Neural cell (in vitro differentiated cells): ENCODE measurements at regions not wholly inside any gene's neighbourhood (a gene's known extent, or its start where the extent isn't known, plus 50 kb on each side); places are given as distances from the start of the nearest gene placed in this dataset.

Experiments
- H2AFZ ChIP-seq: fragments of 200-600, 300-800 bp; sonication (generic), shearing (Covaris generic); 2 replicates; pipeline ENCODE4 v1.6.0; 2014; ENCODE audit warnings: low read depth, mild to moderate bottlenecking, antibody characterized with exemption, low read length, moderate library complexity
- H3F3A ChIP-seq: fragments of 200-600 bp; shearing (Covaris generic); 2 replicates; pipeline ENCODE4 v1.6.1; 2016; ENCODE audit warnings: mild to moderate bottlenecking, moderate library complexity, mixed read lengths, antibody characterized with exemption, low read length; ENCODE audit not compliant: insufficient read depth, poor library complexity, severe bottlenecking
- H3K27ac ChIP-seq: fragments of 200-600, 300-800 bp; sonication (generic), shearing (Covaris generic); 2 replicates; pipeline ENCODE4 v1.5.1; 2014; ENCODE audit warnings: mild to moderate bottlenecking, low read length, moderate library complexity
- H3K27me3 ChIP-seq: fragments of 300-800, 200-600 bp; sonication (generic), shearing (Covaris generic); 2 replicates; pipeline ENCODE4 v1.6.0; 2014; ENCODE audit warnings: mild to moderate bottlenecking, low read depth, low read length, moderate library complexity; ENCODE audit not compliant: insufficient read depth
- H3K36me3 ChIP-seq: fragments of 300-800, 200-600 bp; sonication (generic), shearing (Covaris generic); 2 replicates; pipeline ENCODE4 v1.5.1; 2014; ENCODE audit warnings: mild to moderate bottlenecking, antibody characterized with exemption, low read length, moderate library complexity; ENCODE audit not compliant: insufficient read depth
- H3K4me2 ChIP-seq: fragments of 300-800, 200-600 bp; sonication (generic), shearing (Covaris generic); 2 replicates; pipeline ENCODE4 v1.6.0; 2014; ENCODE audit warnings: mild to moderate bottlenecking, low read length
- H3K4me3 ChIP-seq: fragments of 300-800, 200-600 bp; sonication (generic), shearing (Covaris generic); 2 replicates; pipeline ENCODE4 v1.5.1; 2014; ENCODE audit warnings: mild to moderate bottlenecking, low read length, moderate library complexity
- H3K79me2 ChIP-seq: fragments of 200-600 bp; shearing (Covaris generic); replicated peaks from 2 replicates; pipeline ENCODE4 v1.6.0; 2014; ENCODE audit warnings: mild to moderate bottlenecking, low read length, moderate library complexity; ENCODE audit not compliant: insufficient read depth
- H3K9ac ChIP-seq: fragments of 300-800, 200-600 bp; sonication (generic), shearing (Covaris generic); 2 replicates; pipeline ENCODE4 v1.6.1; 2016; ENCODE audit warnings: mild to moderate bottlenecking, low read length, mixed read lengths
- H3K9me2 ChIP-seq: fragments of 200-600 bp; shearing (Covaris generic); 2 replicates; pipeline ENCODE4 v1.6.1; 2016; ENCODE audit warnings: mild to moderate bottlenecking, low read length, mixed read lengths; ENCODE audit not compliant: insufficient read depth
- H3K9me3 ChIP-seq: fragments of 200-600, 300-800 bp; sonication (generic), shearing (Covaris generic); 2 replicates; pipeline ENCODE4 v1.6.1; 2016; ENCODE audit warnings: mild to moderate bottlenecking, mixed run types, low read length, moderate library complexity, mixed read lengths
- H4K20me1 ChIP-seq: fragments of 200-600 bp; shearing (Covaris generic); 2 replicates; pipeline ENCODE4 v1.6.1; 2016; ENCODE audit warnings: mild to moderate bottlenecking, mixed run types; ENCODE audit not compliant: insufficient read depth
- CTCF ChIP-seq: fragments of 450-650 bp; IDR thresholded peaks from 2 replicates; pipeline ENCODE4 v1.5.1; 2014; ENCODE audit warnings: antibody characterized with exemption, mild to moderate bottlenecking, moderate library complexity; ENCODE audit not compliant: poor library complexity, severe bottlenecking
- EP300 ChIP-seq: fragments of 450-650 bp; conservative IDR thresholded peaks from 2 replicates; pipeline ENCODE4 v1.6.1; 2014; ENCODE audit warnings: antibody characterized with exemption, mild to moderate bottlenecking, moderate library complexity; ENCODE audit not compliant: poor library complexity, severe bottlenecking
- EZH2 ChIP-seq: fragments of 200-600, 300-800 bp; shearing (Covaris generic), sonication (generic); IDR thresholded peaks from 2 replicates; pipeline ENCODE4 v1.6.1; 2014; ENCODE audit warnings: antibody characterized with exemption, low read length, borderline replicate concordance, mild to moderate bottlenecking; ENCODE audit not compliant: insufficient read depth, poor library complexity, severe bottlenecking
- MXI1 ChIP-seq: fragments of 450-650 bp; conservative IDR thresholded peaks from 2 replicates; pipeline ENCODE4 v1.6.1; 2014; ENCODE audit warnings: antibody characterized with exemption, mild to moderate bottlenecking; ENCODE audit not compliant: poor library complexity, severe bottlenecking
- POLR2AphosphoS5 ChIP-seq: IDR thresholded peaks from 2 replicates; pipeline ENCODE4 v1.6.1; 2012
- RAD21 ChIP-seq: fragments of 450-650 bp; conservative IDR thresholded peaks from 2 replicates; pipeline ENCODE4 v1.6.1; 2014; ENCODE audit warnings: antibody characterized with exemption, mild to moderate bottlenecking, moderate library complexity
- REST ChIP-seq: IDR thresholded peaks from 2 replicates; pipeline ENCODE4 v1.6.1; 2012; ENCODE audit warnings: borderline replicate concordance
- SMC3 ChIP-seq: fragments of 450-650 bp; conservative IDR thresholded peaks from 2 replicates; pipeline ENCODE4 v1.6.1; 2014; ENCODE audit warnings: antibody characterized with exemption, mild to moderate bottlenecking, moderate library complexity; ENCODE audit not compliant: poor library complexity
- TAF1 ChIP-seq: IDR thresholded peaks from 2 replicates; pipeline ENCODE4 v1.6.1; 2012; ENCODE audit warnings: low read depth

- H2AFZ ChIP-seq, result no peak overlapping the region
- no peaks in the 10 kb centered on the region for H3K36me3 ChIP-seq
- no peaks in the 10 kb centered on the region for H3K9me2 ChIP-seq
- H3K4me3 ChIP-seq, result no peak overlapping the region
- H3K27ac ChIP-seq, result no peak overlapping the region
- no peak for TF ChIP-seq RAD21
- TF ChIP-seq SMC3, result no peak
- no peak for TF ChIP-seq TAF1
- TF ChIP-seq REST, result no peak
- TF ChIP-seq CTCF, result no peak
- TF ChIP-seq EZH2, result no peak
- no peak for TF ChIP-seq EP300
- TF ChIP-seq MXI1, result no peak
- no peak for TF ChIP-seq POLR2AphosphoS5
- no peaks in the 10 kb centered on the region for H3K9me3 ChIP-seq
- H3K79me2 ChIP-seq, result no peaks in the 10 kb centered on the region
- H3K27me3 ChIP-seq, result no peaks in the 10 kb centered on the region
- H3K4me2 ChIP-seq, result no peak overlapping the region
- H3F3A ChIP-seq, result no peaks in the 10 kb centered on the region
- H4K20me1 ChIP-seq, result no peaks in the 10 kb centered on the region
- no peak overlapping the region for H3K9ac ChIP-seq
These were observed 99.3 kb upstream of the LRATD1 start for GRCh38 chr2:14533131-14533757.

- H3K36me3 ChIP-seq, result no peaks in the 10 kb centered on the region
- no peaks in the 10 kb centered on the region for H3K9me2 ChIP-seq
- no peaks in the 10 kb centered on the region for H4K20me1 ChIP-seq
- no peaks in the 10 kb centered on the region for H3K9me3 ChIP-seq
- no peaks in the 10 kb centered on the region for H3F3A ChIP-seq
- no peak overlapping the region for H3K4me2 ChIP-seq
- H3K79me2 ChIP-seq, result no peaks in the 10 kb centered on the region
- H3K4me3 ChIP-seq, result no peak overlapping the region
- no peaks in the 10 kb centered on the region for H3K27me3 ChIP-seq
- TF ChIP-seq CTCF, result no peak
- TF ChIP-seq EP300, result no peak
- TF ChIP-seq TAF1, result no peak
- no peak for TF ChIP-seq POLR2AphosphoS5
- no peak for TF ChIP-seq SMC3
- no peak for TF ChIP-seq MXI1
- TF ChIP-seq EZH2, result no peak
- no peak for TF ChIP-seq RAD21
- no peak for TF ChIP-seq REST
- no peak overlapping the region for H3K9ac ChIP-seq
- no peak overlapping the region for H3K27ac ChIP-seq
- no peak overlapping the region for H2AFZ ChIP-seq
These were observed 97.4 kb upstream of the LRATD1 start for GRCh38 chr2:14535156-14535555.
